ENCODE measurements at regions not wholly inside any gene's neighbourhood (a gene's known extent, or its start where the extent isn't known, plus 50 kb on each side); places are given as distances from the start of the nearest gene placed in this dataset.

- Histone ChIP-seq H3K9me1 (ENCODE audit: insufficient read depth, low read length) (no peaks in the 10 kb centered on the region), H3K56ac (ENCODE audit: extremely low read depth, insufficient read depth, low read length) (no peak overlapping the region), H3K4me1 (ENCODE audit: control insufficient read depth, insufficient read depth, low read length) (no peaks in the 10 kb centered on the region), H2BK120ac (ENCODE audit: low read depth, low read length) (no peak overlapping the region), H4K5ac (ENCODE audit: low read depth, low read length) (no peak overlapping the region), H3K27me3 (ENCODE audit: control insufficient read depth, insufficient read depth, low read length) (no peaks in the 10 kb centered on the region), H2AFZ (replicated peaks; ENCODE audit: low read length, poor library complexity) (no peak overlapping the region), H3K9ac (ENCODE audit: low read depth, low read length) (no peak overlapping the region), H3K9me3 (ENCODE audit: control insufficient read depth, insufficient read depth, low read length) (peaks cover 2% of the 10 kb centered on the region; the same call in 1 of the 2 replicates), H4K8ac (ENCODE audit: low read depth in 2 of 2, low read length in 2 of 2) (no peak overlapping the region), H3K36me3 (ENCODE audit: control insufficient read depth, insufficient read depth, low read length) (no peaks in the 10 kb centered on the region), H3K4ac (ENCODE audit: low read depth, low read length) (no peak overlapping the region), H2AK5ac (ENCODE audit: low read depth, low read length) (no peak overlapping the region), H3K23ac (ENCODE audit: low read depth, low read length) (no peak overlapping the region), H2BK20ac (ENCODE audit: low read depth, low read length) (no peak overlapping the region), H4K20me1 (ENCODE audit: insufficient read depth, low read length) (no peaks in the 10 kb centered on the region), H2AK9ac (replicated peaks; ENCODE audit: low read depth, low read length, poor library complexity) (no peak overlapping the region), H2BK15ac (ENCODE audit: low read depth, low read length) (no peak overlapping the region), H3K27ac (ENCODE audit: insufficient read depth, low read length) (no peak overlapping the region), H2BK5ac (ENCODE audit: low read depth, low read length, poor library complexity, severe bottlenecking) (no peak overlapping the region), H3K4me2 (ENCODE audit: low read depth, low read length) (no peak overlapping the region), H3K4me3 (ENCODE audit: insufficient read depth, low read depth, low read length) (no peak overlapping the region), H4K91ac (ENCODE audit: insufficient read depth, low read depth, low read length) (no peak overlapping the region), H3K79me1 (ENCODE audit: low read depth in 1 of 2, low read length in 2 of 2) (no peaks in the 10 kb centered on the region), H3K18ac (ENCODE audit: low read depth, low read length) (no peak overlapping the region), H3K14ac (replicated peaks; ENCODE audit: low read depth, low read length) (no peak overlapping the region)
- BruUV-seq (replicated peaks): no TSS peak
- POLR2A ChIA-PET (ENCODE audit: unreplicated experiment): no interaction called here
- DNase-seq: no peak
- no peak for ATAC-seq (ENCODE audit: low read depth)
- intact Hi-C loops (cut with micrococcal nuclease): no loop called here
- dilution Hi-C loops (cut with HindIII; ENCODE audit: low sequenced_read_pairs, unreplicated experiment): no loop called here
- CTCF ChIA-PET: interaction anchor here (0.7 kb wide), 1 partner anchor 345 kb away, joined by 3 read pairs; no protein-coding TSS in a partner anchor
- in situ Hi-C loops (cut with MboI; ENCODE audit: low sequenced_read_pairs): loop anchor here (10.0 kb wide), 1 partner anchor 1410 kb away; no protein-coding TSS in a partner anchor
- 57% methylated on average over 5 of the region's 21 CpGs; no CpG with 5 or more reads in 1 of the 2 experiments for WGBS, 2 experiments (ENCODE audit: extremely low coverage in 2 of 2, insufficient read length in 1 of 2)
- no peak for TF ChIP-seq CTCF (conservative IDR thresholded peaks at IDR 0.05; ENCODE audit: low read depth, low read length)
- TF ChIP-seq NFE2L2 (IDR thresholded peaks at IDR 0.05; ENCODE audit: low read depth, low read length): no peak
- no peak for TF ChIP-seq SMC3 (IDR thresholded peaks at IDR 0.05; ENCODE audit: low read depth, low read length)
- no peak for TF ChIP-seq MAZ (IDR thresholded peaks at IDR 0.05; ENCODE audit: borderline replicate concordance, low read depth, low read length)
- no peak for TF ChIP-seq CHD1 (IDR thresholded peaks at IDR 0.05; ENCODE audit: low read depth, low read length)
- no peak for TF ChIP-seq RCOR1 (IDR thresholded peaks at IDR 0.05; ENCODE audit: insufficient replicate concordance, low read length)
- no peak for TF ChIP-seq ELK1 (IDR thresholded peaks at IDR 0.05; ENCODE audit: borderline replicate concordance, low read depth, low read length)
- no peak for TF ChIP-seq RAD21 (IDR thresholded peaks at IDR 0.05; ENCODE audit: low read length)
- no peak for TF ChIP-seq BHLHE40 (IDR thresholded peaks at IDR 0.05; ENCODE audit: low read depth, low read length)
- no peak for TF ChIP-seq CEBPB (IDR thresholded peaks at IDR 0.05; ENCODE audit: low read depth, low read length)
- TF ChIP-seq USF2 (IDR thresholded peaks at IDR 0.05; ENCODE audit: low read depth, low read length): no peak
- TF ChIP-seq POLR2A (IDR thresholded peaks at IDR 0.05; ENCODE audit: low read depth, low read length): no peak
Measured at GRCh38 chr16:5234295-5235050, 136.9 kb upstream of the EEF2KMT start.
